ENCODE measurements at regions not wholly inside any gene's neighbourhood (a gene's known extent, or its start where the extent isn't known, plus 50 kb on each side); places are given as distances from the start of the nearest gene placed in this dataset.
A peak's percentile ranks its signal among the peaks of the same experiment; 100 is the strongest.

- TF ChIP-seq EZH2phosphoT487 (IDR thresholded peaks at IDR 0.05; ENCODE audit: borderline replicate concordance, low read length) = no peak
- peak; percentile 90 for ATAC-seq
- Histone ChIP-seq H3K4me2 (ENCODE audit: low read length) (peak overlapping the region; percentile 22), H3K79me2 (ENCODE audit: low read length) (no peaks in the 10 kb centered on the region), H3K9ac (ENCODE audit: low read length) (no peak overlapping the region), H3K9me2 (replicated peaks; ENCODE audit: low read length) (no peaks in the 10 kb centered on the region), H3K4me1 (ENCODE audit: insufficient read depth, low read length) (peaks cover 9% of the 10 kb centered on the region), H3K9me3 (ENCODE audit: low read length) (no peaks in the 10 kb centered on the region), H3F3A (ENCODE audit: low read length, unreplicated experiment) (no peaks in the 10 kb centered on the region), H3K36me3 (ENCODE audit: low read depth, low read length) (no peaks in the 10 kb centered on the region), H3K27me3 (ENCODE audit: low read length) (no peaks in the 10 kb centered on the region), H3K27ac (ENCODE audit: low read length) (peak overlapping the region; percentile 27), H2AFZ (ENCODE audit: low read length) (peak overlapping the region; percentile 65), H3K4me3 (ENCODE audit: low read length) (no peak overlapping the region), H4K20me1 (ENCODE audit: low read length) (no peaks in the 10 kb centered on the region)
- POLR2A ChIA-PET (ENCODE audit: unreplicated experiment) = no interaction called here
- CTCF ChIA-PET = interaction anchor here (0.7 kb wide), 1 partner anchor 776 kb away, joined by 4 read pairs; no protein-coding TSS in a partner anchor
- BruUV-seq (replicated peaks) = no TSS peak
- intact Hi-C loops (cut with micrococcal nuclease) = no loop called here
- DNase-seq = peak; percentile 27
These were observed 515.8 kb downstream of the KLF12 start for GRCh38 chr13:73618275-73618865.

- BruUV-seq (replicated peaks) = no TSS peak
These were observed 517.3 kb downstream of the KLF12 start for GRCh38 chr13:73616861-73617260.

GRCh38 chr13:73610799-73611592 is 523.2 kb downstream of the KLF12 start:
- Histone ChIP-seq H3F3A (ENCODE audit: low read length, unreplicated experiment) (no peaks in the 10 kb centered on the region), H3K79me2 (ENCODE audit: low read length) (no peaks in the 10 kb centered on the region), H2AFZ (ENCODE audit: low read length) (peak overlapping the region; percentile 22), H3K27ac (ENCODE audit: low read length) (peak overlapping the region; percentile 73), H3K36me3 (ENCODE audit: low read depth, low read length) (no peaks in the 10 kb centered on the region), H3K27me3 (ENCODE audit: low read length) (no peaks in the 10 kb centered on the region), H3K4me3 (ENCODE audit: low read length) (peak overlapping the region; percentile 28; the same call in 1 of the 2 replicates), H3K9ac (ENCODE audit: low read length) (peak overlapping the region; percentile 51), H3K9me2 (replicated peaks; ENCODE audit: low read length) (no peaks in the 10 kb centered on the region), H3K9me3 (ENCODE audit: low read length) (no peaks in the 10 kb centered on the region), H4K20me1 (ENCODE audit: low read length) (no peaks in the 10 kb centered on the region), H3K4me1 (ENCODE audit: insufficient read depth, low read length) (peaks cover 36% of the 10 kb centered on the region), H3K4me2 (ENCODE audit: low read length) (peak overlapping the region; percentile 65)
- TF ChIP-seq EZH2 (IDR thresholded peaks at IDR 0.05; ENCODE audit: low read length, unreplicated experiment) (no peak), CTCF (conservative IDR thresholded peaks at IDR 0.05; ENCODE audit: low read depth, low read length) (no peak), EZH2phosphoT487 (IDR thresholded peaks at IDR 0.05; ENCODE audit: borderline replicate concordance, low read length) (no peak)
- peak; percentile 72 for ATAC-seq
- BruUV-seq (replicated peaks) = TSS peak; percentile 78
- DNase-seq = peak; percentile 57
- ChIA-PET CTCF (no interaction called here), POLR2A (ENCODE audit: unreplicated experiment) (no interaction called here)
- intact Hi-C loops (cut with micrococcal nuclease) = loop anchor here (5.0 kb wide), 1 partner anchor 61 kb away; no protein-coding TSS in a partner anchor

More at GRCh38 chr13:73616861-73617260, 517.3 kb downstream of the KLF12 start:
- Histone ChIP-seq H3K27me3 (ENCODE audit: low read length) (no peaks in the 10 kb centered on the region), H3F3A (ENCODE audit: low read length, unreplicated experiment) (no peaks in the 10 kb centered on the region), H4K20me1 (ENCODE audit: low read length) (no peaks in the 10 kb centered on the region), H3K9me2 (replicated peaks; ENCODE audit: low read length) (no peaks in the 10 kb centered on the region), H3K9ac (ENCODE audit: low read length) (no peak overlapping the region), H3K4me1 (ENCODE audit: insufficient read depth, low read length) (peaks cover 11% of the 10 kb centered on the region), H3K4me2 (ENCODE audit: low read length) (no peak overlapping the region), H3K79me2 (ENCODE audit: low read length) (no peaks in the 10 kb centered on the region), H2AFZ (ENCODE audit: low read length) (no peak overlapping the region), H3K36me3 (ENCODE audit: low read depth, low read length) (no peaks in the 10 kb centered on the region), H3K27ac (ENCODE audit: low read length) (no peak overlapping the region), H3K9me3 (ENCODE audit: low read length) (no peaks in the 10 kb centered on the region), H3K4me3 (ENCODE audit: low read length) (no peak overlapping the region)
- ChIA-PET POLR2A (ENCODE audit: unreplicated experiment) (no interaction called here), CTCF (no interaction called here)
- intact Hi-C loops (cut with micrococcal nuclease) = no loop called here
- TF ChIP-seq CTCF (conservative IDR thresholded peaks at IDR 0.05; ENCODE audit: low read depth, low read length) (no peak), EZH2phosphoT487 (IDR thresholded peaks at IDR 0.05; ENCODE audit: borderline replicate concordance, low read length) (no peak), EZH2 (IDR thresholded peaks at IDR 0.05; ENCODE audit: low read length, unreplicated experiment) (no peak)
- no peak for DNase-seq
- no peak for ATAC-seq

All from PC-3 (cell line).